GM23338 (cell line): ENCODE measurements at regions not wholly inside any gene's neighbourhood (a gene's known extent, or its start where the extent isn't known, plus 50 kb on each side); places are given as distances from the start of the nearest gene placed in this dataset.

Source experiments
- ATAC-seq: fragments of 200-7000 bp; cut with Tn5 transposase; 3 replicates; pipeline ENCODE4 v1.9.1; 2020
- DNase-seq: peaks from one replicate; pipeline ENCODE4 v3.0.0-alpha.2; 2015; ENCODE audit warnings: low spot score
- H2AFZ ChIP-seq: fragments of 200-600 bp; sonication (generic); 2 replicates; pipeline ENCODE4 v1.8.0; 2016; ENCODE audit warnings: antibody characterized with exemption, mild to moderate bottlenecking, moderate library complexity
- H3F3A ChIP-seq: fragments of 200-600 bp; sonication (generic); replicated peaks from 2 replicates; pipeline ENCODE4 v1.8.0; 2017; ENCODE audit warnings: antibody characterized with exemption, mixed run types, low read depth
- H3K27ac ChIP-seq: fragments of 200-600 bp; sonication (generic); 2 replicates; pipeline ENCODE4 v1.6.1; 2016; ENCODE audit warnings: low read depth
- H3K27me3 ChIP-seq: fragments of 200-600 bp; sonication (generic); 2 replicates; pipeline ENCODE4 v1.8.0; 2016; ENCODE audit warnings: mild to moderate bottlenecking, mixed run types, moderate library complexity; ENCODE audit not compliant: insufficient read depth
- H3K36me3 ChIP-seq: fragments of 200-600 bp; sonication (generic); 2 replicates; pipeline ENCODE4 v1.8.0; 2016; ENCODE audit warnings: mild to moderate bottlenecking; ENCODE audit not compliant: insufficient read depth
- H3K4me1 ChIP-seq: fragments of 200-600 bp; sonication (generic); 2 replicates; pipeline ENCODE4 v1.8.0; 2016; ENCODE audit warnings: mild to moderate bottlenecking, moderate library complexity; ENCODE audit not compliant: insufficient read depth
- H3K4me2 ChIP-seq: fragments of 200-600 bp; sonication (generic); 2 replicates; pipeline ENCODE4 v1.7.1; 2017; ENCODE audit warnings: mixed run types
- H3K4me3 ChIP-seq: fragments of 200-600 bp; sonication (generic); 2 replicates; pipeline ENCODE4 v1.6.1; 2016; ENCODE audit warnings: mixed run types
- H3K79me2 ChIP-seq: fragments of 200-600 bp; sonication (generic); replicated peaks from 2 replicates; pipeline ENCODE4 v1.8.0; 2017; ENCODE audit warnings: mild to moderate bottlenecking; ENCODE audit not compliant: insufficient read depth
- H3K9me2 ChIP-seq: fragments of 200-600 bp; sonication (generic); 2 replicates; pipeline ENCODE4 v1.8.0; 2017; ENCODE audit not compliant: insufficient read depth
- H4K20me1 ChIP-seq: fragments of 200-600 bp; sonication (generic); replicated peaks from 2 replicates; pipeline ENCODE4 v1.8.0; 2017; ENCODE audit warnings: mild to moderate bottlenecking; ENCODE audit not compliant: insufficient read depth
- H3K27ac Mint-ChIP-seq: 2 replicates; pipeline ENCODE4 v1.8.0; 2020; ENCODE audit warnings: inconsistent platforms, mild to moderate bottlenecking, moderate library complexity, mixed read lengths
- H3K27me3 Mint-ChIP-seq: 3 replicates; pipeline ENCODE4 v1.8.0; 2022; ENCODE audit warnings: low read depth, mild to moderate bottlenecking, moderate library complexity, mixed read lengths, inconsistent platforms; ENCODE audit not compliant: insufficient read depth, poor library complexity
- H3K36me3 Mint-ChIP-seq: 3 replicates; pipeline ENCODE4 v1.8.0; 2021; ENCODE audit warnings: low read depth, mild to moderate bottlenecking, inconsistent platforms, moderate library complexity, mixed read lengths
- H3K4me1 Mint-ChIP-seq: 3 replicates; pipeline ENCODE4 v1.8.0; 2020; ENCODE audit warnings: mild to moderate bottlenecking, inconsistent platforms, mixed read lengths
- H3K4me3 Mint-ChIP-seq: 3 replicates; pipeline ENCODE4 v1.8.0; 2021; ENCODE audit warnings: moderate library complexity, mild to moderate bottlenecking, inconsistent platforms, mixed read lengths
- H3K9me3 Mint-ChIP-seq: 3 replicates; pipeline ENCODE4 v1.8.0; 2020; ENCODE audit warnings: moderate library complexity, mild to moderate bottlenecking, inconsistent platforms, mixed read lengths
- CREB1 ChIP-seq: fragments of 250-450 bp; sonication (Bioruptor Pico); IDR thresholded peaks from 2 replicates; pipeline ENCODE4 v1.5.0; 2020; ENCODE audit warnings: low read depth, mild to moderate bottlenecking, moderate library complexity
- EZH2 ChIP-seq: fragments of 200-600 bp; sonication (generic); IDR thresholded peaks from one replicate; pipeline ENCODE4 v1.8.0; 2017; ENCODE audit warnings: antibody characterized with exemption, mild to moderate bottlenecking, low read depth; ENCODE audit not compliant: unreplicated experiment
- EZH2phosphoT487 ChIP-seq: fragments of 200-600 bp; sonication (generic); IDR thresholded peaks from one replicate; pipeline ENCODE4 v1.8.1; 2018; ENCODE audit warnings: antibody characterized with exemption; ENCODE audit not compliant: unreplicated experiment
- NANOG ChIP-seq: IDR thresholded peaks from 2 replicates; pipeline ENCODE4 v1.6.1; 2016; ENCODE audit warnings: antibody characterized with exemption, borderline replicate concordance
- POLR2AphosphoS5 ChIP-seq: IDR thresholded peaks from 2 replicates; pipeline ENCODE4 v1.6.1; 2016; ENCODE audit warnings: antibody characterized with exemption, low read depth
- REST ChIP-seq: IDR thresholded peaks from one replicate; pipeline ENCODE4 v1.6.1; 2018; ENCODE audit warnings: antibody characterized with exemption; ENCODE audit not compliant: unreplicated experiment
- STAT1 ChIP-seq: IDR thresholded peaks from one replicate; pipeline ENCODE4 v1.6.1; 2016; ENCODE audit warnings: antibody characterized with exemption; ENCODE audit not compliant: unreplicated experiment
- ZNF114 ChIP-seq: fragments of 250-450 bp; sonication (Bioruptor Pico); IDR thresholded peaks from 2 replicates; pipeline ENCODE4 v1.5.0; 2020; ENCODE audit warnings: mild to moderate bottlenecking, moderate library complexity
- ZNF331 ChIP-seq: fragments of 250-450 bp; sonication (Bioruptor Pico); IDR thresholded peaks from 2 replicates; pipeline ENCODE4 v1.5.0; 2020; ENCODE audit warnings: low read depth, mild to moderate bottlenecking, moderate library complexity
- TF ChIP-seq, protein P1 (sequence below): fragments of 250-450 bp; sonication (Bioruptor Pico); IDR thresholded peaks from 2 replicates; pipeline ENCODE4 v1.5.0; 2020; ENCODE audit warnings: mild to moderate bottlenecking, moderate library complexity

- no peak for TF ChIP-seq ZNF331
- TF ChIP-seq STAT1, result no peak
- no peak for TF ChIP-seq EZH2
These were observed 306.5 kb upstream of the TMTC1 start (continued) for GRCh38 chr12:30090258-30090657.

GRCh38 chr12:30088259-30088995 is 304.7 kb upstream of the TMTC1 start:
- H3K9me3 Mint-ChIP-seq, result no peaks in the 10 kb centered on the region
- no peaks in the 10 kb centered on the region for H3K79me2 ChIP-seq
- no peaks in the 10 kb centered on the region; the same call in 2 of the 3 replicates for H3K36me3 Mint-ChIP-seq
- no peaks in the 10 kb centered on the region for H3K27me3 ChIP-seq
- H3K4me3 Mint-ChIP-seq, result no peak overlapping the region
- H3K27ac ChIP-seq, result no peak overlapping the region
- H3K4me2 ChIP-seq, result no peak overlapping the region
- ATAC-seq (no peak), DNase-seq (no peak)
- peaks cover 2% of the 10 kb centered on the region for H3K27me3 Mint-ChIP-seq
- peaks cover 5% of the 10 kb centered on the region; the same call in 1 of the 2 replicates for H3K9me2 ChIP-seq
- no peak overlapping the region for H3K4me3 ChIP-seq
- no peaks in the 10 kb centered on the region for H4K20me1 ChIP-seq
- no peak overlapping the region for H3K27ac Mint-ChIP-seq
- no peaks in the 10 kb centered on the region for H3K4me1 Mint-ChIP-seq
- no peaks in the 10 kb centered on the region for H3K4me1 ChIP-seq
- H2AFZ ChIP-seq, result no peak overlapping the region
- H3F3A ChIP-seq, result no peaks in the 10 kb centered on the region
- TF ChIP-seq REST (no peak), EZH2 (no peak), CREB1 (no peak), EZH2phosphoT487 (no peak), STAT1 (no peak), POLR2AphosphoS5 (no peak), NANOG (no peak), ZNF114 (CRISPR knock-in tag) (no peak)
- TF ChIP-seq, protein P1, sequence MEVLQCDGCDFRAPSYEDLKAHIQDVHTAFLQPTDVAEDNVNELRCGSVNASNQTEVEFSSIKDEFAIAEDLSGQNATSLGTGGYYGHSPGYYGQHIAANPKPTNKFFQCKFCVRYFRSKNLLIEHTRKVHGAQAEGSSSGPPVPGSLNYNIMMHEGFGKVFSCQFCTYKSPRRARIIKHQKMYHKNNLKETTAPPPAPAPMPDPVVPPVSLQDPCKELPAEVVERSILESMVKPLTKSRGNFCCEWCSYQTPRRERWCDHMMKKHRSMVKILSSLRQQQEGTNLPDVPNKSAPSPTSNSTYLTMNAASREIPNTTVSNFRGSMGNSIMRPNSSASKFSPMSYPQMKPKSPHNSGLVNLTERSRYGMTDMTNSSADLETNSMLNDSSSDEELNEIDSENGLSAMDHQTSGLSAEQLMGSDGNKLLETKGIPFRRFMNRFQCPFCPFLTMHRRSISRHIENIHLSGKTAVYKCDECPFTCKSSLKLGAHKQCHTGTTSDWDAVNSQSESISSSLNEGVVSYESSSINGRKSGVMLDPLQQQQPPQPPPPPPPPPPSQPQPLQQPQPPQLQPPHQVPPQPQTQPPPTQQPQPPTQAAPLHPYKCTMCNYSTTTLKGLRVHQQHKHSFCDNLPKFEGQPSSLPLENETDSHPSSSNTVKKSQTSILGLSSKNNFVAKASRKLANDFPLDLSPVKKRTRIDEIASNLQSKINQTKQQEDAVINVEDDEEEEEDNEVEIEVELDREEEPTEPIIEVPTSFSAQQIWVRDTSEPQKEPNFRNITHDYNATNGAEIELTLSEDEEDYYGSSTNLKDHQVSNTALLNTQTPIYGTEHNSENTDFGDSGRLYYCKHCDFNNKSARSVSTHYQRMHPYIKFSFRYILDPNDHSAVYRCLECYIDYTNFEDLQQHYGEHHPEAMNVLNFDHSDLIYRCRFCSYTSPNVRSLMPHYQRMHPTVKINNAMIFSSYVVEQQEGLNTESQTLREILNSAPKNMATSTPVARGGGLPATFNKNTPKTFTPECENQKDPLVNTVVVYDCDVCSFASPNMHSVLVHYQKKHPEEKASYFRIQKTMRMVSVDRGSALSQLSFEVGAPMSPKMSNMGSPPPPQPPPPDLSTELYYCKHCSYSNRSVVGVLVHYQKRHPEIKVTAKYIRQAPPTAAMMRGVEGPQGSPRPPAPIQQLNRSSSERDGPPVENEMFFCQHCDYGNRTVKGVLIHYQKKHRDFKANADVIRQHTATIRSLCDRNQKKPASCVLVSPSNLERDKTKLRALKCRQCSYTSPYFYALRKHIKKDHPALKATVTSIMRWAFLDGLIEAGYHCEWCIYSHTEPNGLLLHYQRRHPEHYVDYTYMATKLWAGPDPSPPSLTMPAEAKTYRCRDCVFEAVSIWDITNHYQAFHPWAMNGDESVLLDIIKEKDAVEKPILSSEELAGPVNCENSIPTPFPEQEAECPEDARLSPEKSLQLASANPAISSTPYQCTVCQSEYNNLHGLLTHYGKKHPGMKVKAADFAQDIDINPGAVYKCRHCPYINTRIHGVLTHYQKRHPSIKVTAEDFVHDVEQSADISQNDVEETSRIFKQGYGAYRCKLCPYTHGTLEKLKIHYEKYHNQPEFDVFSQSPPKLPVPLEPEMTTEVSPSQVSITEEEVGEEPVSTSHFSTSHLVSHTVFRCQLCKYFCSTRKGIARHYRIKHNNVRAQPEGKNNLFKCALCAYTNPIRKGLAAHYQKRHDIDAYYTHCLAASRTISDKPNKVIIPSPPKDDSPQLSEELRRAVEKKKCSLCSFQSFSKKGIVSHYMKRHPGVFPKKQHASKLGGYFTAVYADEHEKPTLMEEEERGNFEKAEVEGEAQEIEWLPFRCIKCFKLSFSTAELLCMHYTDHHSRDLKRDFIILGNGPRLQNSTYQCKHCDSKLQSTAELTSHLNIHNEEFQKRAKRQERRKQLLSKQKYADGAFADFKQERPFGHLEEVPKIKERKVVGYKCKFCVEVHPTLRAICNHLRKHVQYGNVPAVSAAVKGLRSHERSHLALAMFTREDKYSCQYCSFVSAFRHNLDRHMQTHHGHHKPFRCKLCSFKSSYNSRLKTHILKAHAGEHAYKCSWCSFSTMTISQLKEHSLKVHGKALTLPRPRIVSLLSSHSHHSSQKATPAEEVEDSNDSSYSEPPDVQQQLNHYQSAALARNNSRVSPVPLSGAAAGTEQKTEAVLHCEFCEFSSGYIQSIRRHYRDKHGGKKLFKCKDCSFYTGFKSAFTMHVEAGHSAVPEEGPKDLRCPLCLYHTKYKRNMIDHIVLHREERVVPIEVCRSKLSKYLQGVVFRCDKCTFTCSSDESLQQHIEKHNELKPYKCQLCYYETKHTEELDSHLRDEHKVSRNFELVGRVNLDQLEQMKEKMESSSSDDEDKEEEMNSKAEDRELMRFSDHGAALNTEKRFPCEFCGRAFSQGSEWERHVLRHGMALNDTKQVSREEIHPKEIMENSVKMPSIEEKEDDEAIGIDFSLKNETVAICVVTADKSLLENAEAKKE (CRISPR knock-in tag), result no peak
- no peaks in the 10 kb centered on the region for H3K36me3 ChIP-seq
